ENCODE measurements at regions not wholly inside any gene's neighbourhood (a gene's known extent, or its start where the extent isn't known, plus 50 kb on each side); places are given as distances from the start of the nearest gene placed in this dataset.

- Mint-ChIP-seq H3K27me3 (ENCODE audit: insufficient read depth, unreplicated experiment) (no peaks in the 10 kb centered on the region), H3K4me1 (ENCODE audit: insufficient read depth, unreplicated experiment) (peaks cover 5% of the 10 kb centered on the region), H3K27ac (ENCODE audit: low read depth, unreplicated experiment) (no peak overlapping the region), H3K4me3 (ENCODE audit: unreplicated experiment) (no peak overlapping the region), H3K9me3 (ENCODE audit: unreplicated experiment) (no peaks in the 10 kb centered on the region), H3K36me3 (ENCODE audit: insufficient read depth, unreplicated experiment) (peaks cover 6% of the 10 kb centered on the region)
- TF ChIP-seq CTCF (IDR thresholded peaks at IDR 0.05; ENCODE audit: unreplicated experiment): no peak
- intact Hi-C loops (cut with micrococcal nuclease): no loop called here
- DNase-seq (ENCODE audit: unreplicated experiment): no peak
- no TSS peak for BruUV-seq (replicated peaks)
- ChIA-PET CTCF (no interaction called here), POLR2A (no interaction called here)
Measured at GRCh38 chrX:150018931-150019361, 80.7 kb upstream of the EOLA2 start.

- ChIA-PET CTCF (no interaction called here), POLR2A (no interaction called here)
- intact Hi-C loops (cut with micrococcal nuclease): no loop called here
- no TSS peak for BruUV-seq (replicated peaks)
- no peaks in the 10 kb centered on the region for H3K27me3 Mint-ChIP-seq (ENCODE audit: insufficient read depth, unreplicated experiment)
- peaks cover 6% of the 10 kb centered on the region for H3K4me1 Mint-ChIP-seq (ENCODE audit: insufficient read depth, unreplicated experiment)
- DNase-seq (ENCODE audit: unreplicated experiment): no peak
- H3K4me3 Mint-ChIP-seq (ENCODE audit: unreplicated experiment): no peak overlapping the region
- peaks cover 6% of the 10 kb centered on the region for H3K36me3 Mint-ChIP-seq (ENCODE audit: insufficient read depth, unreplicated experiment)
- H3K27ac Mint-ChIP-seq (ENCODE audit: low read depth, unreplicated experiment): no peak overlapping the region
- no peak for TF ChIP-seq CTCF (IDR thresholded peaks at IDR 0.05; ENCODE audit: unreplicated experiment)
- H3K9me3 Mint-ChIP-seq (ENCODE audit: unreplicated experiment): no peaks in the 10 kb centered on the region
Measured at GRCh38 chrX:150028692-150029091, 90.4 kb upstream of the EOLA2 start.

- Mint-ChIP-seq H3K27ac (ENCODE audit: low read depth, unreplicated experiment) (no peak overlapping the region), H3K36me3 (ENCODE audit: insufficient read depth, unreplicated experiment) (peaks cover 6% of the 10 kb centered on the region), H3K9me3 (ENCODE audit: unreplicated experiment) (peaks cover 6% of the 10 kb centered on the region), H3K4me3 (ENCODE audit: unreplicated experiment) (no peak overlapping the region), H3K4me1 (ENCODE audit: insufficient read depth, unreplicated experiment) (peaks cover 32% of the 10 kb centered on the region), H3K27me3 (ENCODE audit: insufficient read depth, unreplicated experiment) (no peaks in the 10 kb centered on the region)
- ChIA-PET POLR2A (interaction anchor here (0.7 to 1.2 kb wide), 5 partner anchors 16 to 331 kb away, joined by 3 to 4 read pairs (median 4); no protein-coding TSS in a partner anchor), CTCF (no interaction called here)
- intact Hi-C loops (cut with micrococcal nuclease): no loop called here
- BruUV-seq (replicated peaks): no TSS peak
- no peak for TF ChIP-seq CTCF (IDR thresholded peaks at IDR 0.05; ENCODE audit: unreplicated experiment)
- DNase-seq (ENCODE audit: unreplicated experiment): peak; percentile 82
Measured at GRCh38 chrX:150032742-150033141, 94.5 kb upstream of the EOLA2 start.

GRCh38 chrX:150034788-150035187 is 96.5 kb upstream of the EOLA2 start:
- no peak for TF ChIP-seq CTCF (IDR thresholded peaks at IDR 0.05; ENCODE audit: unreplicated experiment)
- H3K27ac Mint-ChIP-seq (ENCODE audit: low read depth, unreplicated experiment): no peak overlapping the region
- ChIA-PET POLR2A (interaction anchor here (0.8 kb wide), 1 partner anchor 166 kb away, joined by 4 read pairs; no protein-coding TSS in a partner anchor), CTCF (interaction anchor here (1.8 kb wide), 1 partner anchor 15 kb away, joined by 4 read pairs; no protein-coding TSS in a partner anchor)
- intact Hi-C loops (cut with micrococcal nuclease): loop anchor here (5.0 kb wide), 1 partner anchor 168 kb away; no protein-coding TSS in a partner anchor
- DNase-seq (ENCODE audit: unreplicated experiment): no peak
- H3K9me3 Mint-ChIP-seq (ENCODE audit: unreplicated experiment): peaks cover 6% of the 10 kb centered on the region
- peaks cover 6% of the 10 kb centered on the region for H3K36me3 Mint-ChIP-seq (ENCODE audit: insufficient read depth, unreplicated experiment)
- no TSS peak for BruUV-seq (replicated peaks)
- no peaks in the 10 kb centered on the region for H3K27me3 Mint-ChIP-seq (ENCODE audit: insufficient read depth, unreplicated experiment)
- H3K4me1 Mint-ChIP-seq (ENCODE audit: insufficient read depth, unreplicated experiment): peaks cover 33% of the 10 kb centered on the region
- H3K4me3 Mint-ChIP-seq (ENCODE audit: unreplicated experiment): no peak overlapping the region

All from MCF 10A (cell line).